GM12873 (cell line): ENCODE measurements at regions not wholly inside any gene's neighbourhood (a gene's known extent, or its start where the extent isn't known, plus 50 kb on each side); places are given as distances from the start of the nearest gene placed in this dataset.

ENCODE experiments used
- CTCF ChIP-seq: IDR thresholded peaks from 2 replicates; pipeline ENCODE4 v1.5.1; 2012; ENCODE audit warnings: low read depth, mild to moderate bottlenecking, moderate library complexity, low read length, control low read depth; ENCODE audit not compliant: insufficient read depth; ENCODE audit errors: missing control alignments

- no peak for TF ChIP-seq CTCF
Measured at GRCh38 chr2:44060990-44061389, 65.2 kb upstream of the LRPPRC start.

GRCh38 chr2:44061469-44061868 lies 65.7 kb upstream of the LRPPRC start:
- TF ChIP-seq CTCF, result no peak

GRCh38 chr2:44061876-44062275 lies 66.1 kb upstream of the LRPPRC start:
- TF ChIP-seq CTCF, result no peak

GRCh38 chr2:44063033-44063432 lies 67.2 kb upstream of the LRPPRC start:
- TF ChIP-seq CTCF, result no peak

GRCh38 chr2:44071454-44072046 lies 75.8 kb upstream of the LRPPRC start:
- TF ChIP-seq CTCF, result no peak

- no peak for TF ChIP-seq CTCF
Measured at GRCh38 chr2:44075541-44075940, 79.8 kb upstream of the LRPPRC start.

GRCh38 chr2:44077942-44078511 lies 82.2 kb upstream of the LRPPRC start:
- no peak for TF ChIP-seq CTCF
